ENCODE measurements at regions not wholly inside any gene's neighbourhood (a gene's known extent, or its start where the extent isn't known, plus 50 kb on each side); places are given as distances from the start of the nearest gene placed in this dataset.
"Not testable (repeated sequence)": the region's sequence is repeated elsewhere in the genome, so short reads cannot be mapped to it uniquely, and the experiment has no call there.

DNA sequence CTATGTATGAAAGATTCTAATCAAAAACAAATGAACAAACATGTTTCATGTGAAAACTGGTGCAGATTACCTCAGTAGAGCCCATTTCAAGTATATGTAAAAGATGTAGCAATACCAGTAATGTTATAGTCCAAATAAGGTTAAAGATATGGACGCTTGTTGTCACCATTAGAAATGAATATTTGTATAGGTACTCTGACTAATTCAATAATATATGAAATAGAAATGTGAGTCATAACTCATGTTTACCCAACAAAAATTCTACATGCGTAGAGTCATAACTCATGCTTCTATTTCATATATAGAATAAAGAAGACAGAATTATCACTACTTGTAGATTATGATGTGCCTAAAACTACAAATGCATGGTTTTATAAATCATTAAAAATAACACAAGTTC is 739.1 kb upstream of the DIAPH2 start:
- Mint-ChIP-seq H3K27me3 (ENCODE audit: unreplicated experiment) (no peaks in the 10 kb centered on the region), H3K4me1 (ENCODE audit: low read depth, unreplicated experiment) (no peaks in the 10 kb centered on the region), H3K4me3 (ENCODE audit: unreplicated experiment) (no peak overlapping the region), H3K9me3 (ENCODE audit: unreplicated experiment) (no peaks in the 10 kb centered on the region), H3K36me3 (ENCODE audit: unreplicated experiment) (no peaks in the 10 kb centered on the region), H3K27ac (ENCODE audit: unreplicated experiment) (no peak overlapping the region)
- no peak for TF ChIP-seq CTCF (IDR thresholded peaks at IDR 0.05; ENCODE audit: partially characterized antibody, unreplicated experiment)
- DNase-seq: no peak

- Mint-ChIP-seq H3K27ac (ENCODE audit: unreplicated experiment) (no peak overlapping the region), H3K36me3 (ENCODE audit: unreplicated experiment) (no peaks in the 10 kb centered on the region), H3K4me3 (ENCODE audit: unreplicated experiment) (no peak overlapping the region), H3K9me3 (ENCODE audit: unreplicated experiment) (no peaks in the 10 kb centered on the region), H3K27me3 (ENCODE audit: unreplicated experiment) (no peaks in the 10 kb centered on the region), H3K4me1 (ENCODE audit: low read depth, unreplicated experiment) (no peaks in the 10 kb centered on the region)
- DNase-seq: no peak
- TF ChIP-seq CTCF (IDR thresholded peaks at IDR 0.05; ENCODE audit: partially characterized antibody, unreplicated experiment): no peak
Observed at GRCh38 chrX:95949588-95949987, 735.1 kb upstream of the DIAPH2 start.

- no peak for TF ChIP-seq CTCF (IDR thresholded peaks at IDR 0.05; ENCODE audit: partially characterized antibody, unreplicated experiment)
- Mint-ChIP-seq H3K36me3 (ENCODE audit: unreplicated experiment) (no peaks in the 10 kb centered on the region), H3K27ac (ENCODE audit: unreplicated experiment) (no peak overlapping the region), H3K4me3 (ENCODE audit: unreplicated experiment) (no peak overlapping the region), H3K4me1 (ENCODE audit: low read depth, unreplicated experiment) (no peaks in the 10 kb centered on the region), H3K27me3 (ENCODE audit: unreplicated experiment) (no peaks in the 10 kb centered on the region), H3K9me3 (ENCODE audit: unreplicated experiment) (no peaks in the 10 kb centered on the region)
- no peak for DNase-seq
Observed at GRCh38 chrX:95950679-95951078, 734.0 kb upstream of the DIAPH2 start.

- no peak for TF ChIP-seq CTCF (IDR thresholded peaks at IDR 0.05; ENCODE audit: partially characterized antibody, unreplicated experiment)
- Mint-ChIP-seq H3K4me1 (ENCODE audit: low read depth, unreplicated experiment) (no peaks in the 10 kb centered on the region), H3K27ac (ENCODE audit: unreplicated experiment) (no peak overlapping the region), H3K36me3 (ENCODE audit: unreplicated experiment) (no peaks in the 10 kb centered on the region), H3K4me3 (ENCODE audit: unreplicated experiment) (no peak overlapping the region), H3K9me3 (ENCODE audit: unreplicated experiment) (no peaks in the 10 kb centered on the region), H3K27me3 (ENCODE audit: unreplicated experiment) (no peaks in the 10 kb centered on the region)
- no peak for DNase-seq
Observed at GRCh38 chrX:95953564-95953963, 731.1 kb upstream of the DIAPH2 start.

GRCh38 chrX:95956745-95957144 is 727.9 kb upstream of the DIAPH2 start:
- no peak for TF ChIP-seq CTCF (IDR thresholded peaks at IDR 0.05; ENCODE audit: partially characterized antibody, unreplicated experiment)
- no peaks in the 10 kb centered on the region for H3K36me3 Mint-ChIP-seq (ENCODE audit: unreplicated experiment)
- H3K4me1 Mint-ChIP-seq (ENCODE audit: low read depth, unreplicated experiment): no peaks in the 10 kb centered on the region
- H3K4me3 Mint-ChIP-seq (ENCODE audit: unreplicated experiment): no peak overlapping the region
- no peaks in the 10 kb centered on the region for H3K9me3 Mint-ChIP-seq (ENCODE audit: unreplicated experiment)
- DNase-seq: no peak
- no peaks in the 10 kb centered on the region for H3K27me3 Mint-ChIP-seq (ENCODE audit: unreplicated experiment)
- no peak overlapping the region for H3K27ac Mint-ChIP-seq (ENCODE audit: unreplicated experiment)

DNA sequence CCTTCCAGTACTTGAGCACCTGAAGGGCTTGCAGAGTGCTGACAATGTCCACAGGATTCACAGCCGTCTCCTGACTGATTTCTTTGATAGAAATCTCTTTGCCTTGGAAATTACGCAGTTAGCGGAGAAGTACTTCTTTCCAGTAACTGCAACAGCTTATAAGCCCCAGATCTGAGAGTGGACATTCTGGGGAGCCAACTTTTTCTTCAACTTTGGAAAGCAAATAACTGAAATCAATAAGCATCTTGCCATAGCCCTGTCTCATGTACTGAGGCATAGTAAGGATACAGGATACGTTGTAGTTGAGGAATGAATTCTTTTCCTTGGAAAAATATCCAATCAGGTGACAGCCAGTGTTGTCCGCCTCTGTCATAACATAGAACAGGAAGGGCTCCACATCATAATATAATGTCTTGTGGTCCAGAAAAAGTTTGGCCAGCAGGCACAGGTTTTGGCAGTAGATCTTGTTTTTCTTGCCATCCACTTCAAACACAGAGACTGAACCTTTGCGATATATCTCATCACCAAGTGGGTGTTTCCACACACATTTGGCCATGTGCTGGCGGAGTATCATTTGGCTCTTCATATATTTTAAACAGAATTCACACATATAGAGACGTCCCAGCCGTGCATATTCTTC is 711.1 kb upstream of the DIAPH2 start:
- DNase-seq; H3K27ac Mint-ChIP-seq (ENCODE audit: unreplicated experiment); H3K9me3 Mint-ChIP-seq (ENCODE audit: unreplicated experiment); H3K36me3 Mint-ChIP-seq (ENCODE audit: unreplicated experiment); H3K4me3 Mint-ChIP-seq (ENCODE audit: unreplicated experiment); H3K27me3 Mint-ChIP-seq (ENCODE audit: unreplicated experiment); H3K4me1 Mint-ChIP-seq (ENCODE audit: low read depth, unreplicated experiment): not testable (repeated sequence)

Measured in glutamatergic neuron (in vitro differentiated cells).